ENCODE measurements at regions not wholly inside any gene's neighbourhood (a gene's known extent, or its start where the extent isn't known, plus 50 kb on each side); places are given as distances from the start of the nearest gene placed in this dataset.

DNA sequence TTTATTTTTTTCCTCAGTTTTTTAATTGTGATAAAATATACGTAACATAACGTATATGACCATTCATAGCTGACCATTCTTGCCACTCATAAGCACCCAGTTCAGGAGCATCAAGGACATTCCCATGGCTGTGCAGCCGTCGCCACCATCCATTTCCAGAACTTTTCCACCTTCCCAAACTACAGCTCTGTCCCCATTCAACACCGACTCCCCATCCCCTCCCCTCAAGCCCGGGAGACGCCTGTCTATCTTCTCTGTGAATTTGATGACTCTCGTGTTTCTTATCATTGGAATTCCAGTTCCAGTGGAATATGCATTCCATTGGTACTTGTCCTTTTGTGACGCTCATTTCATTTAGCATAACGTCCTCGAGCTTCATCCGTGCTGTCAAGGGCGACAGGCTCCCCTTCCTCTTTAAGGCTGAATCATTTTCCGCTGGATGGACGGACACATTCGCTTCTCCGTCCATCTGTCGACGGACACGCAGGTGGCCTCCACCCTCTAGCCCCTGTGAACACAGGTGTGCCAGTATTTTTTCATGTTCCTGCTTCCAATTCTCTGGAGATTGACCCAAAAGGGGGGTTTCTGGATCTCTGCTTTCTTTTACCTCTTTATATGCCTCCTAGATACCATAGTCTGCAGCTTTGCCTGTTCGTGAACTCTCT, 88.1 kb downstream of the YTHDF1 start:
- no peak for DNase-seq

- no peak for DNase-seq
These were observed 88.8 kb downstream of the YTHDF1 start for GRCh38 chr20:63126876-63127699.

DNA sequence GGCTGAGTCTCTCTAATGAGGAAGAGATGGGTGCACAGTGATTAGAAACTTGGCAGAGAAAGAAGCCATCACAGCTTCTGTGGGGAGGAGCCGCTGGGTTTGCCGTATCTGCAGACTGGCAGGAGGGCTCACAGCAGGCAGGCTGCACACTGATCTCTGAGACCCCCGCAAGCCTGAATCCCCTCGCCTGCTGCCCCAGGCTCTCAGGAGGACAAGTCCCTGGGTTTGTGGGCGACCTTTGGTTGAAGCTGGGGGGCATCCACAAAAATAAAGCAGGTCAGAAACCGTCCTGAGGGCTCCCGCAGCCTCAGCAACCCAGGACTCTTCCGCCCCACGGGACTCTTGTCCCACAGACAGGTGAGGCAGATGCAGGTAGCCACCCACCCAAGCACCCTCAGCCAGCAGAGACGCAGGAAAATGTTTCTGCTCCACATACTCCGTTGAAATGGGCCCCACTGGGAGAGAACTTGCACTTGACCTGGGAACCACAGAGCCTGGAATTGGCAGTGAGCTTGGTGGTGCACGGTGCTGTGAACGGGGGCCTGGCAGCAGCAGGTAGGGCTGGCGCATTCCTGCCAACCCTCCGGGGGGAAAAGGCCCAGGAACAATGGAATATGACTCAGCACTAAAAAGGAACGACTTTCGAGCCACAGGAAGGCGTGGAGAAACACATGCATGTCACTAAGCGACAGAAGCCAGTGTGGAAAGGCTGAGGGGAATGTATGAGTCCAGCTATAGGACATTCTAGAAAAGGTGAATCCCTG, 89.9 kb downstream of the YTHDF1 start:
- no peak for DNase-seq

DNA sequence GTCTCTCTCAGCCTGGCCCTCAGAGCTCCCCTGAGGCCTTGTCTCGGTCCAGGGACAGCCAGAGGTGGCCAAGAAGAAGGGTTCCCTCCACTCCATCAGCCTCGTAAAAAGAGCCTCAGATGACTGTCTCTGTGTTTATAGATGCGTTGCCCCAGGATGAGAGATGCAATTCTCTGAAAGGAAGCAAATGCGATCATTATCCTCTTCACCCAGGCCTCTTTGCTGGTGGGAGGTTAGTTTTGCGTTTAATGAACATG, 90.4 kb downstream of the YTHDF1 start:
- DNase-seq: no peak

- no peak for DNase-seq
These were observed 91.0 kb downstream of the YTHDF1 start for GRCh38 chr20:63124782-63125580.

DNA sequence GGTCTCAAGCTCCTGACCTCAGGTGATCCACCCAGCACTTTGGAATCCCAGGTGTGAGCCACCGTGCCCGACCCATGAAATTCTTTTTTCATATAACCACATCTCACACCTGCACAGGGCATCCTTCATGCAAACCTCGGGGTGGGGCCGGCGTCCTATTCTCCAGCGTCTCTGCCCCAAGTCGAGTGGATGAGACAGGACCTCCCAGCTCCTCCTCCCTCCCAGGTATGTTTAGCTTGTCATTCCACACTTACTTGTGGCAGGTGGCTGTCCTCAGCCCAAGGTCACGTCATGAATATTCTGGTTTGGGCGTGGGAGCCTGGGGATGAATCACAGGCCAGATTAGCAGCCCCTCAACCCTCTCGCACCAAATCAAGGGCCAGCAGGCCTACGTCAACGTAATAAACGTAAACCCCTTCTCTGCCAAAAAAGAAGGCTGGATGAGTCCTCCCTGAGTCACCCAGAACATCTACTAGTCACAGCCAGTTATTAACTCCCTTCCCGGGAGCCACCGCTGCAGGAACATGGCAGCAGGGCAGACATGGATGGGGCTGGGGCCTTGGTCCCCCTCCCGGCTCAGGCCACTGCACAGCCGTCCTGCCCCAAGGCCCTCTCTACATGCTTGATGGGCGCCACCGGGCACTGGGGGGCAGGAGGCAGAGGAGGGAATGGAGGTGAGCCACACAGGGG, 91.7 kb downstream of the YTHDF1 start:
- DNase-seq: no peak

DNA sequence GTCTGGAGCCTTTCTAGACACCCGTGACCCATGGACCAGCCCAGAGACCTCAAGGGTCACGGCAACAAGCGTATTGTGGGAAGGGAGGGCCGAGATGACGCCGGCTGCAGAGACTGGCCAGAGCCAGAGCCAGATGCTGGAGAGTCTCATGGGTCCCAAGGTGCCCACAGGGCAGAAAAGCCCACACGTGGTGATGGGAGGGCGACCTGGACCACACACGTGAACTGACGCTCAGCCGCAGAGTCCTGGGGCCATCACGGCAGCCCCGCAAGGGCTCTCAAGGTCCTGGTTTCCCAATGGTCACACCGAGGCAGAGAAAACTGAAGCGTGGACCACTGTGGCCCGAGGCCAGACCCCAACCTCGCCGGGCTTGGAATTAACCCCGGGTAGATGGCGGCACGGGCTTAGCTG, 92.6 kb downstream of the YTHDF1 start:
- DNase-seq: no peak

GRCh38 chr20:63122626-63123025, 93.3 kb downstream of the YTHDF1 start:
- DNase-seq: no peak

DNA sequence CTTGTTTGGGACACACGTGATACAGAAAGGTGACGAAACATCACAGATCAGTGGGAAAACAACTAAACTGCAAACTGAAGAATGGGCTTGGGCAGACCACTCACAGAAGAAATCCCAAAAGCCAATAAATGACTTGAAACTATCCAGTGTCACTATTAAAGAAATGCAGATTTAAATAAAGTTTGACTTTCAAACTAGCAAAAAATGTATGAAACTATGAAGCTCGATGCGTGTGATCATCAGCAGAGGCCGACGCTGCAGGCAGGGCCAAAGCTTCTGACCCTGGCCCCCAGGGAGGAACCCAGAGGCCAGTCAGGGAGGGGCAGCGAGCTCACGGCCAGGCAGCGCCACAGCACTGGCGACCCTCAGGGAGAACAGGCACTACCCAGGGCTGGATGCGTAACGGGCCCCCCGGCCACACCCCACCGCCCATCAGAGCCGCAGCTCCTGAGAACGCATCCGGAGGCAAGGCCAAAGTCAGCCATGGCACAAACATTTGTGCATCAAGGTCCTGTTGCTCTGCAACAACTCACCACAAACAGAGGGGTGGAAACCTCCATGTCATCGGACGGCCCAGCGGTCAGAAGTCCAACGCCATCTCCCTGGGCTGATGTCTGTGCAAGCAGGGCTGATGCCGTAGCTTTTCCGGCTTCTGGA, 94.1 kb downstream of the YTHDF1 start:
- DNase-seq: no peak

- no peak for DNase-seq
These were observed 94.7 kb downstream of the YTHDF1 start for GRCh38 chr20:63121246-63121645.

GRCh38 chr20:63120808-63121090, 95.2 kb downstream of the YTHDF1 start:
- no peak for DNase-seq

DNA sequence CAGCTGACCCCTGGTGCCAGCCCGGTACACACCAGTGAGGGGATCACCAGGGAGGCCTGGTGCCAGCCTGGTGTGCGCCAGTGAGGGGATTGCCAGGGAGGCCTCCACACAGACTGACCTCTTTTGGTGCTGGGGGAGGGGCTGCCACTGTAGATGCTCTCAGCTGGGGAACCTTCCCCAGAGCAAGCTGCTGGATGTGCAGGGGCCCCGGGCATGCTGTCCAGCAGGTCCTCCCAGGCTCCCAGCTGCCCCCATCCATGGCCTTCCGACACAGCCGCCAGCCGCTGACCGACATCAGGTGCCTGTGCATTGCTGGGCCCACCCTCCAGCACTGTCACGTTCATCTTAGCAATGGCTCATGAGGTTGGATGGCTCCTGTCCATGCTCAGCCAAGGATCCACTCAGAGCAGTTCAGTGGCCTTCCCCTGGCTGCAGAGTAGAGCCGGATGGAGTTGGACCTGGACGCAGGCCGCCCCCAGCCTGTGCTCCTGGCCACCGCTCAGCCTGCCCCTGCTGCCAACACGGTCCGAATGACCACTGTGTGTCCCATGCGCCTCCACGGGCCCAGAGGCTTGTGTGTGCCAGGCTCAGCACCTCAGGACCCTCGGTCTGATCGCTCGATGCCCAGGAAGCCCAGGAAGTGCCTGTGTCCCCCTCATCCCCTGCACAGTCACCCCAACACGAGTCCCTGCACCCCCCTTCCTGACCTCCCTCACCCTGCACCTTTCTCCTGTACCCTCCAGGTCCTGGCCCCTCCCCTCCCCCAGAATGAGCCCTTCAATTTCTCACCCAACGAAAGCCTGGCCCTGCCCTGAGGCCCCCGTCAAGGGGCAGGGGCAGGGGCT, 95.7 kb downstream of the YTHDF1 start:
- no peak for DNase-seq

DNA sequence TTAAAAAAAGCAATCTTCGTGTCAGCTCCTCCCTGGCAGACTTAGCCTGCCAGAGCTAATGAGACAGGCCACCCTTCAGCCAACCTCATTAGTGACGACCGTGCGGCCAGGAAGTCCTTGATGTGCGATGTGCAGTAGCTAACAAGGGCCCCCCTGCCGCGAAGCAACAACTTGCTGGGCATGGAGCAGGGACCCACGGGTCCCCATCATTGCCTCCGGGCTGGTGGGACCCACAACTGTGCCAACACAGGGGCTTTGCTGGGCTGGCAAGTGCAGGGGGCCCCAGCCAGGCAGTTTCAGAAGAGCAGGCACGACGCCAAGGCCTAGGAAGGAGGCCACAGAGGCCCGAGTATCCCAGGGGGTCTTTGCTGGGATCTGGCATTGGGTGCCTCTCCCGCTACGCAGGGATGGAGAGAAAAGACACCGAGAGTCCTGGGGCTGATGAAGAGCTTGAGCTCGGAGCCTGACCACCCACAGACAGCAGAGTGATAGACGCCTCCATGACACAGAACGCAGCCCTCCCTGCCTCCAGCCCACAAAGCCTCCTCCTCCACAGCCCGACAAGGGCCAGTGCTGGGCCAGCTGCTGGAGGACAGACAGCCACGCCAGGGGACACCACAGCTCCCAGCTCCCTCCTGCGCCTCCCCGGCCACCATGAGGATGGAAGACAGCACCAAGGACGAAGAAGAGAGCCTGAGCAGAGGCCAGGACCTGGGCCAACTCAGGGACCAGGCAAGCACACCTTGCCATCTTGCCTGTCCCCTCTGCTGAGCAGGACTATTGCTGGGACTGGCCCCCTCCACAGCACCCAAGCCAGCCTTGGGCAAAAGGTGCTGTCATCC, 96.6 kb downstream of the YTHDF1 start:
- no peak for DNase-seq

DNA sequence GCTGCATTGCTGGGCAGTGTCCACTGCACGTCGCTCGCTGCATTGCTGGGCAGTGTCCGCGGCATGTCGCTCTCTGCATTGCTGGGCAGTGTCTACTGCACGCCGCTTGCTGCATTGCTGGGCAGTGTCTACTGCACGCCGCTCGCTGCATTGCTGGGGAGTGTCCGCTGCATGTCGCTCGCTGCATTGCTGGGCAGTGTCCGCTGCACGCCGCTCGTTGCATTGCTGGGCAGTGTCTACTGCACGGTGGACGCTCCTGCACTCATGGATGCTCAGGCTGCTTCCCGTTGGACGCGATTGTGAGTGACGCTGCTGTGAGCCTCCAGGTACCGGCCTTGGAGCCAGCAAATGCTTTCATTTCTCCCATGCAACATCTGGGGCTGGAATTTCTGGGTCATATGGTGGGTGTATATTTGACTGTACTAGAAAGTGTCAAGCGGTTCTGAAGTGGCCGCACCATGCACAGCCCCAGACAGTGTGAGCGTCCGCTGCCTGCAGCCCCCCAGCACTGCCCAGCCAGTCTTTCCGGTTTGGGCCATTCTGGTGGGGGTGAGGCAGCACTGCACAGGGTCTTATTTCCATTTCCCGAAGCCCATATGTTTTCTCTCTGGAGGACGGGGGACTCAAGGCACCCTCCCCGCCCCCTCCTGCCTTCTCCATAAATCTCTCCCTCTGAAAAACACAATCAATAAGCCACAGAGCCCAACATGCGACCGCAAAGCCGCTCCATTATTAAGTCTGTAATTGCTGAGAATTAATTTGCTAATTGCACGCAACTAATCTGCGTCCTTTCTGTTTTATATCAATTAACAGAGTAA, 97.4 kb downstream of the YTHDF1 start:
- no peak for DNase-seq

GRCh38 chr20:63117661-63118302, 98.1 kb downstream of the YTHDF1 start:
- DNase-seq: no peak

DNA sequence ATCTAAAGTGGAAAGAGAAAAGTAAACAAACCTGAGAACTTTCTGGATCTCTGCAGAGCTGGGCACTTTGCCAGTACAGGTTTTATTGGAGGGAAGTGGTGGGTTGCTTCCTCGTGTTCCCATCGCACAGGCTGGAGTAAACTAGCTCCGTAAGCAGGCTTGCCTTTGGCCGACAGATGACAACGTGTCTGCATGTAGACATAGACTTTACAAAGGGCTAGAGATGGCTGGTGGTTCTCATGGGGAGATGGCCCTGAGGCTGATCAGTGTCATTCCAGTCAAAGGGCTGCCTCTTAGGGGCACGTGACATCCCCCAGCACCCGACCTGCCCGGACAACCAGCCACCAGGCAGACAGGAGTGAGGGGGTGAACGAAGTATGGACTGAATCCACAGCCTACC, 98.8 kb downstream of the YTHDF1 start:
- no peak for DNase-seq

GRCh38 chr20:63116412-63117106, 99.4 kb downstream of the YTHDF1 start:
- no peak for DNase-seq

All from activated T-cell treated with anti-CD3 and anti-CD28 coated beads for 4 hours (primary cell).